GM21447 (cell line): ENCODE measurements at regions not wholly inside any gene's neighbourhood (a gene's known extent, or its start where the extent isn't known, plus 50 kb on each side); places are given as distances from the start of the nearest gene placed in this dataset.
"Not testable (repeated sequence)": the region's sequence is repeated elsewhere in the genome, so short reads cannot be mapped to it uniquely, and the experiment has no call there.

Experiments used
- ATAC-seq: cut with Tn5 transposase; IDR thresholded peaks from one replicate; pipeline ENCODE4 v1.9.1; 2021; ENCODE audit not compliant: unreplicated experiment

GRCh38 chr5:13107537-13107936 lies 837.0 kb downstream of the DNAH5 start:
- ATAC-seq = no peak

- no peak for ATAC-seq
These were observed 863.4 kb downstream of the DNAH5 start for GRCh38 chr5:13081116-13081515.

- ATAC-seq = not testable (repeated sequence)
These were observed 871.6 kb downstream of the DNAH5 start for GRCh38 chr5:13072936-13073335.

GRCh38 chr5:13063088-13063487 lies 881.4 kb downstream of the DNAH5 start:
- no peak for ATAC-seq

- no peak for ATAC-seq
These were observed 898.5 kb downstream of the DNAH5 start for GRCh38 chr5:13045897-13046551.

- ATAC-seq = no peak
These were observed 910.4 kb downstream of the DNAH5 start for GRCh38 chr5:13034061-13034460.

GRCh38 chr5:13029211-13029610 lies 915.3 kb downstream of the DNAH5 start:
- no peak for ATAC-seq

- no peak for ATAC-seq
These were observed 916.6 kb downstream of the DNAH5 start for GRCh38 chr5:13027874-13028273.

- ATAC-seq = no peak
These were observed 924.8 kb downstream of the DNAH5 start for GRCh38 chr5:13019729-13020128.

- ATAC-seq = no peak
These were observed 941.0 kb downstream of the DNAH5 start for GRCh38 chr5:13003457-13003856.

- no peak for ATAC-seq
These were observed 944.8 kb downstream of the DNAH5 start for GRCh38 chr5:12999667-13000066.

- no peak for ATAC-seq
These were observed 959.3 kb downstream of the DNAH5 start for GRCh38 chr5:12985142-12985541.

GRCh38 chr5:12974856-12975255 lies 969.6 kb downstream of the DNAH5 start:
- ATAC-seq = no peak

GRCh38 chr5:12965804-12966203 lies 978.7 kb downstream of the DNAH5 start:
- no peak for ATAC-seq

GRCh38 chr5:12959713-12960112 lies 984.8 kb downstream of the DNAH5 start:
- no peak for ATAC-seq

GRCh38 chr5:12952409-12952808 lies 992.1 kb downstream of the DNAH5 start:
- ATAC-seq = no peak

- ATAC-seq = no peak
These were observed 992.6 kb downstream of the DNAH5 start for GRCh38 chr5:12951846-12952245.

GRCh38 chr5:12947379-12947778 lies 997.1 kb downstream of the DNAH5 start:
- ATAC-seq = no peak

GRCh38 chr5:12945477-12945876 lies 999.0 kb downstream of the DNAH5 start:
- not testable (repeated sequence) for ATAC-seq

- no peak for ATAC-seq
These were observed 1008.3 kb downstream of the DNAH5 start for GRCh38 chr5:12936221-12936620.

GRCh38 chr5:12934722-12935121 lies 1009.8 kb downstream of the DNAH5 start:
- ATAC-seq = no peak

GRCh38 chr5:12920527-12920926 lies 1016.3 kb upstream of the CTNND2 start:
- no peak for ATAC-seq

- ATAC-seq = no peak
These were observed 1006.9 kb upstream of the CTNND2 start for GRCh38 chr5:12911156-12911555.
